ENCODE measurements at regions not wholly inside any gene's neighbourhood (a gene's known extent, or its start where the extent isn't known, plus 50 kb on each side); places are given as distances from the start of the nearest gene placed in this dataset.

DNA sequence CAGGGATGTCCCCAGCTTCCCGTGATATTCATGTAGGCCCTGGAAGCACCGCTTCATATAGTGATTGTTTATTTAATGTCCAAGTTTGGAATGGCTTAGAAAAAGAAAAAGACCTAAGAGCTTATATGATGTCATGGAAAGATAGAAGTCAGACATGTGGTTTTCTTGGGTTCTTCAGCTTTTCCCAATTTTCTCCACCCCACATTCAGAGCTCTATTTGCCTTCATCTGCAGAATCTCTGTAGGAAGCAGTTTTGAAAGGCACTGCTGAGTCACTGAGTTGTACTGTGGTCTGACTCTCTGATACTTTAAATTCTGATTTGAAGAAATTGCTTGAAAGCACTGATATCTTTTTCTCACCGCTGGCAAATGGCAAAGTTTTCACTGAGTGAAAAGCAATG, 120.6 kb upstream of the EDNRA start:
- TF ChIP-seq, protein P1, sequence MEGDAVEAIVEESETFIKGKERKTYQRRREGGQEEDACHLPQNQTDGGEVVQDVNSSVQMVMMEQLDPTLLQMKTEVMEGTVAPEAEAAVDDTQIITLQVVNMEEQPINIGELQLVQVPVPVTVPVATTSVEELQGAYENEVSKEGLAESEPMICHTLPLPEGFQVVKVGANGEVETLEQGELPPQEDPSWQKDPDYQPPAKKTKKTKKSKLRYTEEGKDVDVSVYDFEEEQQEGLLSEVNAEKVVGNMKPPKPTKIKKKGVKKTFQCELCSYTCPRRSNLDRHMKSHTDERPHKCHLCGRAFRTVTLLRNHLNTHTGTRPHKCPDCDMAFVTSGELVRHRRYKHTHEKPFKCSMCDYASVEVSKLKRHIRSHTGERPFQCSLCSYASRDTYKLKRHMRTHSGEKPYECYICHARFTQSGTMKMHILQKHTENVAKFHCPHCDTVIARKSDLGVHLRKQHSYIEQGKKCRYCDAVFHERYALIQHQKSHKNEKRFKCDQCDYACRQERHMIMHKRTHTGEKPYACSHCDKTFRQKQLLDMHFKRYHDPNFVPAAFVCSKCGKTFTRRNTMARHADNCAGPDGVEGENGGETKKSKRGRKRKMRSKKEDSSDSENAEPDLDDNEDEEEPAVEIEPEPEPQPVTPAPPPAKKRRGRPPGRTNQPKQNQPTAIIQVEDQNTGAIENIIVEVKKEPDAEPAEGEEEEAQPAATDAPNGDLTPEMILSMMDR (IDR thresholded peaks at IDR 0.05; ENCODE audit: low read depth, low read length, poor library complexity, severe bottlenecking), result no peak
- TF ChIP-seq EZH2phosphoT487 (IDR thresholded peaks at IDR 0.05; ENCODE audit: borderline replicate concordance, low read length), result no peak

Measured in DOHH2 (cell line).